ENCODE measurements at regions not wholly inside any gene's neighbourhood (a gene's known extent, or its start where the extent isn't known, plus 50 kb on each side); places are given as distances from the start of the nearest gene placed in this dataset.

- TF ChIP-seq POLR2AphosphoS5 (IDR thresholded peaks at IDR 0.05; ENCODE audit: low read depth, low read length) (no peak), TCF7L2 (IDR thresholded peaks at IDR 0.05; ENCODE audit: low read depth, low read length) (no peak), CTCF (IDR thresholded peaks at IDR 0.05) (no peak), REST (IDR thresholded peaks at IDR 0.05; ENCODE audit: insufficient read depth in 1 of 2, low read depth in 2 of 2, low read length in 1 of 2) (no peak)
Observed at GRCh38 chr3:66113542-66113941, 74.8 kb upstream of the MAGI1 start.
